ENCODE measurements at regions not wholly inside any gene's neighbourhood (a gene's known extent, or its start where the extent isn't known, plus 50 kb on each side); places are given as distances from the start of the nearest gene placed in this dataset.

DNA sequence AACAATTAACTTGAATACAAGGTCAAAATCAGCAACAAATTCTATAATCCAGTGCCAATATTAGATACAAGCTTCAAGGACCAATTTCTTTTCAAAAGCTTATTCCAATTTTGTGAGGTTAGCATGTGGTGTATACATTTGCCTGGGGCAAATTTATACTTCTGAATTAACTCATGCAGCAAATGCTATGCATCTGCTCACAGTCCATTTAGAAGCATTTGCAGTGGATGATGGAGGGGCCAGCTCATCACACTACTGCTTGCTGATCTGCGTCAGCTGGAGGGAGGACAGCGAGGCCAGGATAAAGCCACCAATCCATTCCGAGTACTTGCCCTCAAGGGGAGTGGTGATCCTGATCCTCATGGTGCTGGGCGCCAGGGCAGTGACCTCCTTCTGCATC, 474.3 kb upstream of the KIF2A start:
- DNase-seq = no peak

DNA sequence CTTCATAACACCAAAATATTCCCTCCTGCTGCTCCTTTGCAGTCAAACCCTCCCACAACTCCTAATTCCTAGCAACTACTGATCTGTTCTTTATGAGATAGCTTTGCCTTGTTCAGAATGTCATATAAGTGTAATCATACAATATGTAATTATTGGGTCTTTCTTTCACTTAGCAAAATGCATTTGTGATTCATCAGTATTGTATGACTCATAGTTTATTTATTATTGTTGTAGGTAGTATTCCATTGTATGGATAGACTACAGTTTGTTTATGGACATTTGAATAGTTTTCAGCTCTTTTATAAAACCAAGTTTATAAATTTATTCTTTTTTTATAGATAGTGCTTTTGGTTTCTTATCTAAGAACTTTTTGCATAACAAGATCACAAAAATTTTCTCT, 468.2 kb upstream of the KIF2A start:
- DNase-seq = no peak

DNA sequence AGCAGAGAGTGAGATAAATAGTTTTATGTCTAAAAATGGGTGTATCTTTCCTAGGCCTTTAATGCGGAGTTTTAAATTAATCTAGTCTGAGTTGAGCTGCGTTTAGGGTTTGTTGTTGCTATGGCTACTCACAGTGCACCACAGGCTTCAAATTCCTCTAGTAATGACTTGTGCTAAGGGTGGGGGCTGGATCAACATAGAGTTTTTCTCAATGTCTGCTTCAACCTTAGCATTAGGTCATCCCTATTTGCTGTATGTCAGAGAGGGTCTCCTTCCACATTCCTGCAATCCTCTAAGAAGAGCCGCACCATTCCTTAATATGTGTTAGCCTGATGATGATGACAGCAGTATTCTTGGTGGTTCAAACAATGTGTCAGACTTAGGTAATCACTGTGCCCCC, 465.6 kb upstream of the KIF2A start:
- peak; percentile 49 for DNase-seq

DNA sequence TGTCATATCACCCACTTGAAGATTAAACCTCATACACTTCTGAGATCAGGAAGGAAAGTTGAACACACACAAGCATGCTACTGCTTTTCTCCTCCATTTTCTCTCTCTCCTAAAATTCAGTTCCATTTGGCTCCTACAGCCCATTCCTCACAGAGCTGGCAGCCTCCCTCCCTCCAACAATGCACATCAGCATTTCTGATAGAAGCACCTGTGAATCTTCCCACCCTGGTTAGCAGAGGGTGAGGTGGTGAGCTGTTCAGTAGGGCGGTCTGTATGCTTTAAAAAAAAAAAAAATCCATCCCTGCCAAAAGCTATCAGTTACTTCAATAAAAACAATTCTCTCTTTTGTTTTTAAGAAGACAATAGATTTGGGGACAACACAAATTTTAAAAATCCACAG, 463.2 kb upstream of the KIF2A start:
- DNase-seq = no peak

DNA sequence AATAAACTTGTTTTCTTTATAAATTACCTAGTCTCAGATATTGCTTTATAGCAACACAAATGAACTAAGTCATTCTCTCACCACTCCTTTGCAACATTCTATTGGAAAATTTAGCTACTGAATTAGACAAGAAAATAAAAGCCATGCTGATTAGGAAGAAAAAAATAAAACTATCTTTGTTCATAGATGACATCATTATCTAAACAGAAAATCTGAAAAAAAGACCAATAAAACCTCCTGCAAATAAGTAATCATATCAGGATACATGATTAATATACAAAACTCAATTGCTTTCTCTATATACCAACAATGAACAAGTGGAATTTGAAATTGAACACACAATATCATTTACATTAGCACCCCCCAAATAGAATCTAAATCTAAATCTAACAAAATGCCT, 455.3 kb upstream of the KIF2A start:
- DNase-seq = no peak

DNA sequence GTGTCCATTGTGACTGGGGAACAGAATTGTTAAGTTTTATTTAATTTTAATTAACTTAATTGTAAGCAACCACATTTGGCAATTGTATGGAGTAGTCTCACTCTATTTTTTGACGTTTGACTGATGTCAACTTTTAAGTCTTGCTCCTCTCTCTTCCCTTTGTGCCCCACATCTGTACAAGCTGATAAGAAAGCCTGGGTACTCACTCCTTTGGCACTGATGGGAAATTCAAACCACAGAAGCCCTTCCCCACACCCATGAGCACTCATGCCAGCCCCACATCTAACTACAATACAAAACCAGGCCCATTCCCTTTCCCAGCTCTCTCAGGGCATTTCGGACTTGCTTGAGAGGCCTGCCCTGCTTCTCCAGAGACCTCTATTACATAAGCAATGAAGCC, 451.5 kb upstream of the KIF2A start:
- no peak for DNase-seq

DNA sequence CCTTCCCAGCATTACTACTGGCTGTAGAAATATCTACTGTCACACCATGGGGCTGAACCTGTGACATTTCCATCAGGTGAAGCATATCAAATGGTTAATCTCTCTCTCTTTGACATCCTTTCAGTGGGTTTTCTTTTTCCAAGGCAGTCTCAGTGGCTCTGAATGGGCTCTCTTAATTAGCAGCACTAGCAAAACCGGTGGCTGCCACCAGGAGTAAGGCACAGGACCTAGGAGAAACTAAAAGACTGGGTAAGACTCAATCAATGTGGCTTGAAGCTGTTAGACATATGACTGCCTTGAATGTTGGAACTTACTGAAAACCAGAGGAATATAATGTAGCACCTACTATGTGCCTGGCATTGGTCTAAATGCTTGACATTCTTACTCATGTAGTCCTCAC, 445.0 kb upstream of the KIF2A start:
- DNase-seq = no peak

DNA sequence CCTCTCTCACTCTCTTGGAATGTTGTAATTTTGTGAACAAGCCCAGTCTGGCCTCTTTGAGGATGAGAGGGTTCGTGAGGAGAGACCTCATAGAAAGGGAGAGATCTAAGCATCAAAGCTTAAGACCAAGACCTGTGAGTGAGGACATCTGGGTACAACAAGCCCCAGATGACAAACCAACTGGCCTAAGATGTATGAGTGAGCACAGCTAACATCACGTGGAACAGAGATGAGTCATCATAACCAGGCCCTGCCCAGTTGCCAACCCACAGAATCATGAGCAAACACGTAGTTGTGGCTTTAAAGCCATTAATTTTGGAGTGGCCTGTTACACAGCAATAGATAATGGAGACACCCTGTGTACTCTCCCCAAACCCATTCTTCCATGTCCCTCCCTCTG, 439.1 kb upstream of the KIF2A start:
- peak; percentile 45 for DNase-seq

DNA sequence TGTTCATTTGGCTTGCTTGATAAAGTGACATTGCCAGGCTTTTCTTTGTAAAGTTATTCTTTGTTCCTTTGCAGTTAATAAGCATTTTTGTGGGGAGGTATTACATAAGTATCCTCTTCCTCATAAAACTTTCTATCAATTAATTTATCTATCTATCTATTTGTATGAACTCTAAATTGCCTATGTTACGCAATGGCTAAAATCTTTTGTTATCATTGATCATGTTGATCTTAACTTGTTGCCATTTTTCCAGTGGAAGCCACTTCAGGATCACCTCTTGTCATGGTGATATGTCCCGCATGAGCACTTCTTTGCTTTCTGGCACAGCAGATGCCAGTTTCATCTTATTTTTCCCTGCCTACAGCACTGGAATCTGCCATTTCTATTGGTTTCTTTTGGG, 436.7 kb upstream of the KIF2A start:
- no peak for DNase-seq

DNA sequence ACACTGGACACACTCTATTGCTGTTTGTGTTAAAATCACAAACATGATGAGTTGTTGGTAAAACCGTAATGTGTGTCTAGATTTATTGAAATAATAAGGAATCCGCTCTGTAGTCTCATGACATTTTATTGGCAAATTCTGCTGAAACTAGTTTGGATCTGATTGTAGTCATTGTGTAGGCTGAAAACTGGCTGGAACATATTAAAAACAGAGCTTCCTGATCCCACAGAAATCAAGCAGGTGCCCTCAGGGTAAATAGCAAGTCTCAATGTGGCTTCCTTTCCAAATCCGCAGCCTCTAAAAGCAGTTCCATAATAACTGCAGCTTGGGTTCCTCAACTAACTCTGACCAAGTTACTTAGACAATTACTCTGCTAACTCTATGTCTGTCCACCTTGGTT, 427.5 kb upstream of the KIF2A start:
- no peak for DNase-seq

DNA sequence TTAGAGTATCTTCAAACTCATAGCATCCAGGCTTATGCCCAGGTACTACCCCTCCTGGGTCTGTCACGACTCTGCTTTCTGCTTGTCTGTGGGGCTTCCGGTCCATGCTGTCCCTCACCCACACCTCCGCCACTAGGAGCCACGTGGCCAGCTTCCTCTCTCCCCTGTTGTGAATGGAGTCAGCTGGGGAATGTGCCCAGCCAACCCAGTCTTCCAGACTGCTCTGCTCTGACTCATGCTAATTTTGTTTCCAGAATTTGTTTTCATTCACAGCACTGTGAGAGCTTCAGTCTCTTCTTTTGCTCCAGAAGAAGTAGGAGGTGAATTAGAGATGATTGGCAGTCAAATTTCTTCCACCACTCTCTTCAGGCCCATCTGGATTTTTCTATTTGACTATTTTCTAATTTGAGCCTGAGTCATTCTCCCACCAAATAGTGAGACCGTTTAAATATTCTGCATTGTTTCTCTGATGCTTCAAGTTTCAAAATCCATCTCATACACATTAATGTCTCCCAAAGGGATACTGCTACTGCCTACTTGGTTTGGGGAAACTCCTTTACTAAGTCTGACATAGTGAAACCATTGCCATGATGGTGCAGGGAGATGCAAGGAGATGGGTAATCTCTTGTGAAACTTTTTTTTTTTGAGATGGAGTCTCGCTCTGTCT, 424.1 kb upstream of the KIF2A start:
- DNase-seq = peak; percentile 83

DNA sequence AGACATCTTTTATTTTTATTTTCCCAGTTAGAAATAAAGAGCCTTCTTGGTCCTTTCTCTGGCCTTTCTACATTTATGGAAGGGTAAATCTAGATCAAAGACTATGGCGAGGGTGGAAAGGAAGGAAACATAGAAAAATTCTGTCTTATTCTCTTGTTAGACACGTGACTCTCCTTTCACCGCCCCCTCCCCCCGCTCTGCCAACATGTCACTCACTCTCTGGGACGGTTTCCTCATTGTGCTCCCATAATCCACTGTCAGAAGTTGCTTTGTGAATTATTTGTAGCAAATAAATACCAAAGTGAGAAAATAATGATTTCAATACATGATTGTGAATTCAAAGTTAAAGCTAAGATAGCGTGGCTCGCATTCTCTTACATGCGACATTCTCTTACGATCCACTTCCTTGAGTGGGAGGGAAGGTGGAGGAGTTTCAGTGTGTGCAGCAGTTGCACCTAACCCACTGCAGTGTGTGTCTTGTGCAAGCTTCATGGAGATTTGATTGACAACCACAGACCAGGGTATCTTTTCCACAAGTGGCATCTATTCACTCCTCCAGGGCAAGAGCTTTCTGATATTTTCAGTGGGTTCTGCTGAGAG, 423.0 kb upstream of the KIF2A start:
- no peak for DNase-seq

DNA sequence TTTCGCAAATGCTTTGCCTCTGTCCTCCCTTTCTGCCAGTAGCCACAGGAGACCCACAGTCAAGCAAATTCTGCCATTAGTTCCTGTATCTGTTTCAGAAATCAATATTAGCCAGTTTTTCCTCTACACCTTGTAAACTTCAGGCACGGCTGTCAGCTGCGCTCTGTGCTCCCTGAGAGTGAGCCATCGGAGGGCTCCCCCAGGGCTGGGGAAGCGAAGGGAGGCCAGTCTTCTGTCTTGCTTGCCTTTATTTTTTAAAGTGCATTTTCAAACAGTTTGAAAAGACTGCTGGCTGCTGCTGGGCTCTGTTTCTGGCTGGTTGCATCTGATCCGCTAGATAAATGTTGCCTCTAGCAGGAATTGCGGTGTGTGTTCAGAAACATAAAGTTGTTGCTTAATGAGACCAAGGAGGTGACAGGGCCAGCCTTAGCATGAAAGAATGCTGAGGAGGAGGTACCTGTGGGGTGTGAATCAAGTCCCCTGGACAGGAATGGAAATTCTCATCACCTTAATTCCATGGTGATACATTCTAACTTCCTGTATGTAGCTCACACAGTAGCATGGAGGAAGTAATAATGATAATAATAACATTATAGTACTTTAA, 421.7 kb upstream of the KIF2A start:
- no peak for DNase-seq

DNA sequence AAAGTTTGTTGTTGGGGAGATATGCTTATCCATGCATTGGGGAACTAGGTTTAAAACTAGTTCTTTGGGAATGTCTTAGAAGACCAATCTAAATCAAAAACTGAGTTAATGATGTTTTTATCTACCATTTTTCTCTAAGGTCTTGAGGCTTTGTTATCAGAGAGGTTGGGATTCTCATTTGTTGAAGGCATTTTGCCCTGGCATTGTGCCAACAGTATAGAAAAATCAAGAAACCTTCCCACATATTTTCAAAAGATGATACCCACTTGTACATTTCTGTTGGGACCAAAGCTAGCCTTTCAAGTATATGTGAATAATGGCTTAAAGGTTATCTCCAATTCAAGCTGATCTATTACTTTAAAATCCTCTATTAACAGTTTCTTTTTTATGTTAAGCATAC, 419.8 kb upstream of the KIF2A start:
- no peak for DNase-seq

DNA sequence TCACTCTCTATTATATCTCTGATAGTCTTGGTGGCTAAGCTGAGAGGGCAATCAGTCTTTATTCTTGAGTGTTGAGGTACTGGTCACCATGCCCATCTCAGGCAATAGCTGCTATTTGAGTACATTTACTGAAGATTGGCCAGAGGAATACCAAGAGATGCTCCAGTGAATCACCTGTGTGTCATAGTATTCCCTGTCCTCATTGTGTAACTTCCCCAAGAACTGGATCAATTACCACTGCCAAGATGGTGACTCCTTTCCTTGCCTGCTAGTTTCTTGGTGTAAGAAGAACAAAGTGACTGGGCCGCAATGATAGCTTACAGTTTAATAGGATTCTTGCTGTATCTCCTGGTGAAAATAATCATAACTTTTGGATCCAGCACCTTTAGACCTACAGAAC, 418.7 kb upstream of the KIF2A start:
- no peak for DNase-seq

DNA sequence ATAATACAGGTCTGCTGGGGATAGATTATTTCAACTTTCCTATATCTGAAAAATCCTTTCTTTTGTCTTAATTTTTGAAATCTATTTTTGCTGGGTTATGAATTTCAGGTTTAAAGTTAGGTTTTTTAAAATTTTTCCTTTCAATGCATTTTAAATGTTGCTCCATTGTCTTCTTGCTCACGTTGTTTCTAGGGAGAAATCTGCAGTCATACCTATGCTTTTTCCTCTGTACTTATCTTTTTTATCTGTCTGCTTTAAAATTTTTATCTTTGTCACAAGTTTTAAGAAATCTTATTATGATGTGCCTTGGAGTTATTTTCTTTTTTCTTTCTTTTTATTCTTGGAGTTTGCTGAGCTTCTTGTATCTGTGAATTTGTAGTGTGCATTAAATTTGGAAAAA, 412.0 kb upstream of the KIF2A start:
- no peak for DNase-seq

DNA sequence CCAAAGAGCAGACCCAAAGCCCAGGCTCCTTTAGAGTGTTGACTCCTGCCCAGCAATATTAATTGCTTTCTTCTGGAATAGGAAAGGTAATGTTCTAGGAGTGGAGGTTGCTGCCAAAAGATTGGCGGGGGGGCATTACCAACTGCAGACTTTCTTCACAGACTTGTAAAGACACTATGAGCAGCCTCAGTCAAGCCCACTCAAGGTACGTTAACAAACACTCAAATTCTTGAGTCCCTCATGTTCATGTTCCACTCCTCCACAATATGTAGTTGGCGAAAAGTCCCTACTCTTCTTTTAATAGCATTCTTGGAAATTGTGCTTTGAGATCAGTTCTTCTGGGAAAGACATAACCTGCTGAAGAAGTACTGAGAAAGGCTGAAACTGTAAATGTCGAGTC, 409.2 kb upstream of the KIF2A start:
- no peak for DNase-seq

DNA sequence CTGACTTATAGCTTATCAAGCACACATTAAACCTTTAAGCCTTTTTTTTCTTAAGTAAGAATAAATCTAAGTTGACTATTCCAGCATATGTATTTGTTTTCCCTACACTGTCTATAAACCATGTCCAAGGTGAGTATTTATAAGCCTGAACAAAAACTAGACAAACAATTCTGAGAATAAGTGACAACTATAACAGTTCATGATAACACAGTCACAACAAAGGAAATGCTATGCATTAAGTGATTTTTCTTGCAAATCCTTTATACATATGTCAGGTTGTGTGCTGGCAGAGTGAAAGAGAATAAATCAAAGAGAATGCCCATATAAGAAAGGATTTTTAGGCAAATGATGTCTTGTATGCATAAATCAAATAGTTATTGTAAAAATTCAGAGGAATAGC, 408.8 kb upstream of the KIF2A start:
- DNase-seq = no peak

DNA sequence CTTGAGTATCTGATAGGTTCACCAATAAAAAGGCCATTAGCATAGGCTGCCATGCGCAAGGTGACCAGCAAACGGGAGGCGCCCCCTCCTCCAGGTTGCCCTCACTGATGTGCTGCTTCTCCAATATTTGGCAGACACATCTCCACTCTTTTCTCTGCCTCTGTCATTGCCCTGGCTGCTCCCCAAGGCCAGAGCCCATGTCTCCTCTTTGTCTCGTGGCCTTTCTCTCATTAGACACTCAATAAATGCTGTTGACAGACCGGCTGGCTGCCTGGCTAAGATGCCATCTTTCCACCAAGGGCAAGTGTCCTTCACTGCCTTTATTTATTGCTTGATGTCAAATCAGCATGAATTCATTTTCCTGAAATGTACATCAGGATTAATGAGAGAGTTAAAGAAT, 404.0 kb upstream of the KIF2A start:
- DNase-seq = no peak

DNA sequence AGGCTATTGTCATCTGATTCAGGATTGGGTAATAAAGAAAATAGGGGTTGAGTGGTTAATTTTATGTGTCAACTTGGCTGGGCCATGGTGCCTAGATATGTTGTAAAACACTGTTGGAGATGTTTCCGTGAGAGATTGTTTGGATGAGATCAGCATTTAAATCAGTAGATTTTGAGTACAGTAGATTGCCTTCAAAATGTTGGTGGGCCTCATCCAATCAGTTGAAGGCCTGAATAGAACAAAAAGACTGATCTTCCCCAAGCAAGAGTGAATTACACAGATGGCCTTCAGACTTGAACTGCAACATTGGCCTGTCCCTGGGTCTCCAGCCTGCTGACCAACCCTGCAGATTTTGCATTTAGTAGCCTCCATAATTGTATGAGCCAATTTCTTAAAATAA, 401.3 kb upstream of the KIF2A start:
- no peak for DNase-seq

DNA sequence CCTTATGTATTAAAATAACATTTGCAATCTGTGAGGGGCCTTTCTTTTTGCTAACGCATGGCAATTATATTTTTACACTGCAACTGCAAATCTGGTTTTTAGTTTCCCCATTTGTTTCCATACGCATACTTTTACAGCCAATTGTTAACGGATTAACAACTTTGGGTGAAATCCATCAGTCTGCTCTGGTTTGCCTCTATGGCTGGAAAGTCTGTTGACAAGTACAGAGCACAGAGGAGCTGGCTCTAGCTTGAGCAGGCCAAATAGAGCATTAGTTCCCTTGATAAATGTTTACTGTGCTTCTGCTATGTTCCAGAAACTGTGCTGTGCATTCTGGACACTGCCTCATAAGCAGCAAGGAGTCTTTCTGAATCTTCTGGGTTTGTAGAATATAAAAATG, 400.4 kb upstream of the KIF2A start:
- DNase-seq = no peak

DNA sequence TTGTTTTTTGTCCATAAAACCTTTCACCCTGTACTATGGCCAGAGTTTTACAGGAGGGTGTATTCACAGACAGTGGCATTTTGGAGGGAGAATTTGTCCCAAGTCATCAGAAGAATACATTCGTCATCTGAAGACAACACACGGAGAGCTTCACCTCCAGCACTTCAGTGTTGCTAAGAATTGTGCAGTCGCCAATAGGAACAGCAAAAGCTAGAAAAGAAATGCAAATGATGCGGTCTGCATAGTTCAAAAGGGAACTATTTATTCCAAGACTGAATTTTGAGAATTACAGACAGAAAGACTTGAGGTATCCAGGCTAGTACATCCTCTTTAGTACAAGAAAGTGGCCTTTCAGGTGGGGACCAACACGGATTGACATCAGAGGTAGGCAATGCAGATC, 399.2 kb upstream of the KIF2A start:
- DNase-seq = no peak

DNA sequence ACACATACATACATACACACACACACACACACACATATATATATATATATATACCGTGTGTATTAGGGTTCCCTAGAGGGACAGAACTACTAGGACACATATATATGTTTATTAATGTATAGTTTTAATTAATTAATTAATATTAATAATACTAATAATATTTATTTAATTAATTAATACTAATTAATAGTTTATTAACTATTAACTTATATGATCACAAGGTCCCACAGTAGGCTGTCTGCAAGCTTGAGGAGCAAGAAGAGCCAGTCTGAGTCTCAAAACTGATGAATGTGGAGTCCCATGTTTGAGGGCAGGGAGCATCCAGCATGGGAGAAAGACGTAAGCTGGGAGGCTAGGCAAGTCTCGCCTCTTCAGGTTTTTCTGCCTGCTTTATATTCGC, 398.0 kb upstream of the KIF2A start:
- DNase-seq = no peak

DNA sequence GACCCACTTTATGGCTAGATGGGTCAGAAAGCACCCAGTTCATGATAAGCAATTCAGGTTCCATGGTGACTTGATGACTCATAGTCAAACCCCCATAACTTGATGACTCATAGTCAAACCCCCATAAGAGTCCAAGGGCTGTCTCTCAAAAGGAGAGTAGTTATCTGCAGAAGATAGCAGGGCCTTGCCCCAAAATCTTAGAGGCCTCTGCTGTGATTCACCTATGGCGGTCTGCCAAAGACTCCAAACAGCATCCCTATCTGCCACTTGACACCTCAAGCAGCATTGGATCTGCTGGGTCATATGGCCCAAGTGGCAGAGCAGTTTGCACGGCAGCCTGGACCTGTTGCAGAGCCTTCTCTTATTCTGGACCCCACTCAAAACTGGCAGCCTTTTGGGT, 395.2 kb upstream of the KIF2A start:
- DNase-seq = no peak

DNA sequence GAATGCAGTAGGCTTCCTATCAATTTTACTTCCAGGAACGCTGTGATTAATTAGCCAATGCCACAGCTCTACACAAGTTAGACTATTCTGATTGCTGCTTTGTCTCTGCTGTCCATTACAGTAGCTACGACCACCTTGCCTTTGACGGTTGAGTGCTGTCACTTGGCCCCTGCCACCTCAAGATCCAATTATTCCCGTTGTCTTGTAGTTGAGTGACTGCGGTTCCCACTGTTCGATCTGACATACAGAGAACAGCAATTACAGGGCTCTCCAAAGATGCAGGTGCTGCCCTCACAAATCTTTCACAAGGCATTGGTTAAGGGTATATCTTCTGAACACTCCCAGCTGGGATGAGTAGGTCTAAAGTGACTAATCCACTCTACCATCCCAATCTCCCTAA, 393.4 kb upstream of the KIF2A start:
- no peak for DNase-seq
